GM21723 (cell line): ENCODE measurements at regions not wholly inside any gene's neighbourhood (a gene's known extent, or its start where the extent isn't known, plus 50 kb on each side); places are given as distances from the start of the nearest gene placed in this dataset.

Source experiments
- ATAC-seq: cut with Tn5 transposase; IDR thresholded peaks from one replicate; pipeline ENCODE4 v1.9.1; 2021; ENCODE audit warnings: mild to moderate bottlenecking, moderate library complexity; ENCODE audit not compliant: unreplicated experiment

- ATAC-seq: no peak
Observed at GRCh38 chr14:65222440-65222858, 120.1 kb upstream of the MAX start.

GRCh38 chr14:65223636-65224035 is 121.3 kb upstream of the MAX start:
- ATAC-seq: no peak

- no peak for ATAC-seq
Observed at GRCh38 chr14:65224799-65225198, 122.5 kb upstream of the MAX start.

GRCh38 chr14:65225299-65226159 is 123.2 kb upstream of the MAX start:
- no peak for ATAC-seq

GRCh38 chr14:65226824-65227604 is 124.7 kb upstream of the MAX start:
- no peak for ATAC-seq

- peak; percentile 76 for ATAC-seq
Observed at GRCh38 chr14:65228436-65228835, 126.1 kb upstream of the MAX start.

GRCh38 chr14:65228956-65229747 is 126.8 kb upstream of the MAX start:
- ATAC-seq: no peak

- no peak for ATAC-seq
Observed at GRCh38 chr14:65229748-65230728, 127.7 kb upstream of the MAX start.

GRCh38 chr14:65231286-65231980 is 129.1 kb upstream of the MAX start:
- no peak for ATAC-seq

GRCh38 chr14:65234752-65235361 is 132.5 kb upstream of the MAX start:
- no peak for ATAC-seq

- no peak for ATAC-seq
Observed at GRCh38 chr14:65237023-65237814, 134.9 kb upstream of the MAX start.

- no peak for ATAC-seq
Observed at GRCh38 chr14:65237941-65238340, 135.6 kb upstream of the MAX start.

GRCh38 chr14:65238456-65238855 is 136.1 kb upstream of the MAX start:
- ATAC-seq: no peak

- ATAC-seq: no peak
Observed at GRCh38 chr14:65239143-65239937, 137.0 kb upstream of the MAX start.

- ATAC-seq: no peak
Observed at GRCh38 chr14:65239938-65240296, 137.6 kb upstream of the MAX start.

GRCh38 chr14:65241125-65241752 is 138.9 kb upstream of the MAX start:
- ATAC-seq: no peak

GRCh38 chr14:65242732-65243134 is 140.4 kb upstream of the MAX start:
- ATAC-seq: no peak
